ENCODE measurements at regions not wholly inside any gene's neighbourhood (a gene's known extent, or its start where the extent isn't known, plus 50 kb on each side); places are given as distances from the start of the nearest gene placed in this dataset.

DNA sequence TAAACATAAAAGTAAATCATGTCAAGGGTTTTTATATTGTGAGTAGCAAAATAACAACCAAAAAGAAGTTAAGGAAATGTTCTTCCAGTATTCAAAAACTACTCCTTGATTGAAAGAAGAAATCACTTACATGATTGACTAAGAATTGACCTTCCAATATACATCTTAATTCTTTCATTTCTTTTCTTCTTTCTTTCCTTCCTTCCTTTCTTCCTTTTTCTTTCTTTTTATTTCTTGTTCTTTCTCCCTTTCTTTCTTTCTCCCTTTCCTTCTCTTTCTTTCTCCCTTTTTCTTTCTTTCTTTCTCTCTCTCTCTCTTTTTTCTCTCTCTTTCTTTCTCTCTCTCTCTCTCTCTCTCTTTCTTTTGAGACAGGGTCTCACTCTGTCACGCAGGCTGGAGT is 60.7 kb upstream of the SOX9 start:
- Mint-ChIP-seq H3K27ac (ENCODE audit: unreplicated experiment) (no peak overlapping the region), H3K4me1 (ENCODE audit: low read depth, unreplicated experiment) (no peaks in the 10 kb centered on the region), H3K9me3 (ENCODE audit: unreplicated experiment) (no peaks in the 10 kb centered on the region), H3K27me3 (ENCODE audit: unreplicated experiment) (no peaks in the 10 kb centered on the region), H3K4me3 (ENCODE audit: unreplicated experiment) (no peak overlapping the region), H3K36me3 (ENCODE audit: unreplicated experiment) (no peaks in the 10 kb centered on the region)
- no peak for TF ChIP-seq CTCF (IDR thresholded peaks at IDR 0.05; ENCODE audit: partially characterized antibody, unreplicated experiment)
- no peak for DNase-seq

DNA sequence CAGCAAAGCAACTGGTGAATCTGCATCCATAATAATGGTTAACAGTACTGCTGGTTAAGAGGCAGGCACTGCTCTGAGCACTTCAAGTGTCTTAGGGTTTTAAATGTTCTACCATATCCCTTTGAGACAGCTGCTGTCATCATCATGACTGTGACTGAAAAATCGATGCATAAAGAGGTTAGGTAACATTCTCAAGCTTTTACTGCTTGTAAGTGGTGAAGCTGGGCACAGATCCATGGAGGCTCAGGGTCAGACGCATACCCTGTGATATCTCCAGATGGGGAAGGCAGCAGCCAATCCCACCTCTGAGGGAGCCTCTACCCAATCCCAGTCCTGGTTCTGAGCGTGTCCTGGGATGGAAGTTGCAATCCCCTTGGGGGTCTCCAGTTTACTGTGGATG is 57.6 kb upstream of the SOX9 start:
- H3K9me3 Mint-ChIP-seq (ENCODE audit: unreplicated experiment): peaks cover 2% of the 10 kb centered on the region
- no peaks in the 10 kb centered on the region for H3K4me1 Mint-ChIP-seq (ENCODE audit: low read depth, unreplicated experiment)
- no peak for TF ChIP-seq CTCF (IDR thresholded peaks at IDR 0.05; ENCODE audit: partially characterized antibody, unreplicated experiment)
- H3K36me3 Mint-ChIP-seq (ENCODE audit: unreplicated experiment): peaks cover 11% of the 10 kb centered on the region
- H3K27ac Mint-ChIP-seq (ENCODE audit: unreplicated experiment): no peak overlapping the region
- H3K27me3 Mint-ChIP-seq (ENCODE audit: unreplicated experiment): no peaks in the 10 kb centered on the region
- no peak overlapping the region for H3K4me3 Mint-ChIP-seq (ENCODE audit: unreplicated experiment)
- no peak for DNase-seq

DNA sequence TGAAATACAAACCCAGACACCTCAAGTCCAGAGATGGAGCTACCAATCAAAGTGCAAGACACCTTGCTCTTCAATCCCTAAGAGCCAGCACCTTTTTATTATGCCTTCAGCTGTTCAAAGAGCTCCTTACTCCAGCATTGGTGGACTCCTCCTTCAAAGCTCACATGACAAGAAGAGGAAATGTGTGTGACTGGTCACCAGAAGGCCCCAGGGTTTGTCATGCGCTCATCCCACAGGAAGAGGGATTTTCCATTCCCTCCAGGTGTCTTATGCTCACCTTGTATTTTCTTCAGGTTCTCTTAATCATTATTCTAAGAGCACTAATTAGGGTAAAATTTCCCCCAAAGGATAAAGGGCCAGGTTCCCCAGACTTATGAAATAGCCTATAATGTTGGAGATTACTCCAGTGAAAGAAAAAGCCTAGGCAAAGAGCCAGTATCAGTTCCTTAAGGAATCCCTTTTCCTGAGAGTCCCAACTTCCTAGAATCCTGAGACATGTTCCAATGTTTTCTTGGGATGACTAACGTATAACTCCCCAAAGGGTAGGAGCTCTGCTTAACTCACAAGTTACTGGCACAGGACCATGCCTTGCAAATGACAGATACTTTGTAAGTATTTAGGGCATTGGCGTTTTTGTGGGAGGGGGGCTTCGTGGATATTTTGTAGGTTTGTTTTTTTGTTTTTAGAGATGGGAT is 56.9 kb upstream of the SOX9 start:
- Mint-ChIP-seq H3K4me1 (ENCODE audit: low read depth, unreplicated experiment) (no peaks in the 10 kb centered on the region), H3K9me3 (ENCODE audit: unreplicated experiment) (peaks cover 2% of the 10 kb centered on the region), H3K4me3 (ENCODE audit: unreplicated experiment) (no peak overlapping the region), H3K36me3 (ENCODE audit: unreplicated experiment) (peaks cover 11% of the 10 kb centered on the region), H3K27me3 (ENCODE audit: unreplicated experiment) (no peaks in the 10 kb centered on the region), H3K27ac (ENCODE audit: unreplicated experiment) (no peak overlapping the region)
- no peak for DNase-seq
- no peak for TF ChIP-seq CTCF (IDR thresholded peaks at IDR 0.05; ENCODE audit: partially characterized antibody, unreplicated experiment)

DNA sequence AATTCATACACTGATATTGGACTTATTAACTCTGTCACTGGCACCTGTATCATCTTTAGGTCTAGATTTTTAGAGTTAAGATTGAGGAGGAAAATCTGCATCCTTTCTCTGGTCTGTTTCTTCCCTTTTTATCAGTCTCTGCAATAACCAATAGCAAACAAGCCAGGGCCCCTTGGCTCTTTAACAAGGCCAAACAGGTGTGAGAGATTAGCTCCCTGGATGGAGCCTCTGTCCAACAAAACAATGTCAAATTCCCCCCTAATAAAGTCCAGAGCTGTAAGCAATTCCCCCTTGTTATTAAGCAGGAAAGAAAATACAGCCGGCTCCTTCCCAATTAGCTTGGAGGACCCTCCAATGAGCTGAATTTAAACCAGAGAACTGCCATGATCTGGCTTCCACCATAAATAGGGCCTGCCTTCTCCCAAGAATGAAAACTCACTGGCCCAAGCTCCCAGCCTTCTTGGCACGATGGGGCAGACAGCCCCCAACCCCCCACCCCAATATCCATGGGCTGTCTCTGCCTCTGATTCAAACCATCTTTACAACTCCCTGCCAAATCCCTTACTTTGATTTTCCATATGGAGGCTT is 56.1 kb upstream of the SOX9 start:
- Mint-ChIP-seq H3K4me1 (ENCODE audit: low read depth, unreplicated experiment) (no peaks in the 10 kb centered on the region), H3K27me3 (ENCODE audit: unreplicated experiment) (no peaks in the 10 kb centered on the region), H3K4me3 (ENCODE audit: unreplicated experiment) (no peak overlapping the region), H3K9me3 (ENCODE audit: unreplicated experiment) (peaks cover 2% of the 10 kb centered on the region), H3K36me3 (ENCODE audit: unreplicated experiment) (peaks cover 11% of the 10 kb centered on the region), H3K27ac (ENCODE audit: unreplicated experiment) (no peak overlapping the region)
- TF ChIP-seq CTCF (IDR thresholded peaks at IDR 0.05; ENCODE audit: partially characterized antibody, unreplicated experiment): no peak
- no peak for DNase-seq

DNA sequence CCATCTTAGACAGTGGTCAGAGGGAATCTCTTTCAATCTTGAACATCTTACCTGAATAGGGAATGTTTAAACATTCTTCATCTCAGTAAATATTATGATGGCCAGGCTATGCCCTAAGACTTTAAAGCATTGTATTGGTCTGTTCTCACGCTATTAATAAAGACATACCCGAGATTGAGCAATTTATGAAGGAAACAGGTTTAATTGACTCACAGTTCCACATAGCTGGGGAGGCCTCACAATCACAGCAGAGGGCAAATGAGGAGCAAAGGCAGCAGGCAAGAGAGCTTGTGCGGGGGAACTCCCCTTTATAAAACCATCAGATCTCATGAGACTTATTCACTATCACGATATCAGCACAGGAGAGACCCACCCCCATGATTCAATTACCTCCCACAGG is 55.3 kb upstream of the SOX9 start:
- TF ChIP-seq CTCF (IDR thresholded peaks at IDR 0.05; ENCODE audit: partially characterized antibody, unreplicated experiment): no peak
- Mint-ChIP-seq H3K9me3 (ENCODE audit: unreplicated experiment) (peaks cover 2% of the 10 kb centered on the region), H3K4me3 (ENCODE audit: unreplicated experiment) (no peak overlapping the region), H3K27me3 (ENCODE audit: unreplicated experiment) (no peaks in the 10 kb centered on the region), H3K4me1 (ENCODE audit: low read depth, unreplicated experiment) (no peaks in the 10 kb centered on the region), H3K27ac (ENCODE audit: unreplicated experiment) (no peak overlapping the region), H3K36me3 (ENCODE audit: unreplicated experiment) (peaks cover 11% of the 10 kb centered on the region)
- DNase-seq: no peak

All from glutamatergic neuron (in vitro differentiated cells).